K562 (cell line): ENCODE measurements at regions not wholly inside any gene's neighbourhood (a gene's known extent, or its start where the extent isn't known, plus 50 kb on each side); places are given as distances from the start of the nearest gene placed in this dataset.

Experiments used
- ATAC-seq: fragments of 200-7000 bp; cut with Tn5 transposase; 3 replicates; pipeline ENCODE4 v1.9.1; 2020; ENCODE audit warnings: moderate library complexity
- BruUV-seq: library from RNA; stranded (reverse); fragments of 400-500 nt; replicated peaks from 2 replicates; lab custom pipeline; 2021; lab: Mats Ljungman, UMichigan
- CTCF ChIA-PET: fragments of 300-600 bp; formaldehyde crosslinking; extraction: SDS; loops from one replicate; lab custom pipeline; 2021; ENCODE audit warnings: low intra/inter-chr PET ratio; lab: Yijun Ruan, JAX
- POLR2A ChIA-PET: fragments of 300-600, 350-650 bp; sonication (Branson Sonifier 250); formaldehyde crosslinking; extraction: SDS; loops from one replicate; lab custom pipeline; 2021; ENCODE audit warnings: antibody characterized with exemption, inconsistent platforms; lab: Yijun Ruan, JAX
- DNase-seq, 4 experiments: peaks; one replicate each; pipeline versions ENCODE4 v3.0.0 to v3.0.0-alpha.2; 2011 to 2018; ENCODE audit warnings: low spot score in 3 of 4, mixed read lengths in 3 of 4; ENCODE audit errors: extremely low read depth in 1 of 4
- FAIRE-seq: peaks from 2 replicates; lab custom pipeline; 2011; peaks lifted over from hg19 to GRCh38; lab: Jason Lieb, UNC
- H2AFZ ChIP-seq: 2 replicates; pipeline ENCODE4 v1.6.0; 2011; ENCODE audit warnings: low read depth, low read length, control low read depth, inconsistent platforms
- H3K27ac ChIP-seq: fragments of 200-600 bp; 3 replicates; pipeline ENCODE4 v1.8.0; 2011; ENCODE audit warnings: low read depth, mild to moderate bottlenecking, control low read depth, inconsistent platforms, low read length, moderate library complexity, mixed read lengths; ENCODE audit errors: extremely low read depth
- H3K27me3 ChIP-seq, 2 experiments: fragments of 300-600 bp in 1 of 2; 2 replicates in 1 of 2; 3 replicates in 1 of 2; pipeline versions ENCODE4 v1.6.0 to v1.8.0; 2011; ENCODE audit warnings: inconsistent platforms in 2 of 2, low read length in 2 of 2, mild to moderate bottlenecking in 1 of 2, mixed read lengths in 1 of 2, moderate library complexity in 1 of 2; ENCODE audit not compliant: control insufficient read depth in 2 of 2, insufficient read depth in 2 of 2
- H3K36me3 ChIP-seq: fragments of 300-600 bp; 3 replicates; pipeline ENCODE4 v1.8.0; 2011; ENCODE audit warnings: mild to moderate bottlenecking, low read length, inconsistent platforms; ENCODE audit not compliant: control insufficient read depth, insufficient read depth
- H3K4me1 ChIP-seq, 2 experiments: fragments of 200-600 bp in 1 of 2; replicated peaks in 1 of 2; 2 replicates in 1 of 2; 3 replicates in 1 of 2; pipeline versions ENCODE4 v1.5.1 to v1.8.0; 2011; ENCODE audit warnings: inconsistent platforms in 2 of 2, low read length in 2 of 2, mild to moderate bottlenecking in 1 of 2, mixed read lengths in 1 of 2, moderate library complexity in 1 of 2; ENCODE audit not compliant: control insufficient read depth in 2 of 2, insufficient read depth in 2 of 2
- H3K4me2 ChIP-seq: 2 replicates; pipeline ENCODE4 v1.6.1; 2011; ENCODE audit warnings: low read length, control low read depth, inconsistent platforms, mixed read lengths; ENCODE audit not compliant: insufficient read depth
- H3K4me3 ChIP-seq: fragments of 200-600 bp; sonication (generic), shearing (Covaris generic); 2 replicates; pipeline ENCODE4 v1.5.1; 2016; ENCODE audit warnings: control low read depth, inconsistent platforms
- H3K79me2 ChIP-seq: fragments of 200-600 bp; 3 replicates; pipeline ENCODE4 v1.8.0; 2011; ENCODE audit warnings: low read length, inconsistent platforms; ENCODE audit not compliant: control insufficient read depth, insufficient read depth
- H3K9ac ChIP-seq, 2 experiments: 2 replicates each; pipeline versions ENCODE4 v1.6.0 to v1.6.1; 2011; ENCODE audit warnings: low read depth in 2 of 2, low read length in 2 of 2, control low read depth in 1 of 2, inconsistent platforms in 1 of 2, mild to moderate bottlenecking in 1 of 2, mixed read lengths in 1 of 2; ENCODE audit not compliant: insufficient read depth in 1 of 2
- H3K9me1 ChIP-seq: one replicate; pipeline ENCODE4 v1.6.0; 2011; ENCODE audit warnings: inconsistent platforms, mild to moderate bottlenecking, low read length, moderate library complexity; ENCODE audit not compliant: control insufficient read depth, insufficient read depth
- H3K9me3 ChIP-seq: replicated peaks from 2 replicates; pipeline ENCODE4 v1.5.1; 2011; ENCODE audit warnings: low read depth, low read length, inconsistent platforms; ENCODE audit not compliant: control insufficient read depth, insufficient read depth
- H4K20me1 ChIP-seq: replicated peaks from 2 replicates; pipeline ENCODE4 v1.6.1; 2011; ENCODE audit warnings: low read length, inconsistent platforms, mixed read lengths; ENCODE audit not compliant: control insufficient read depth, insufficient read depth
- ARNT ChIP-seq, 2 experiments: fragments of 450-650 bp; IDR thresholded peaks; 2 replicates each; pipeline ENCODE4 v1.6.1; 2016; ENCODE audit warnings: mild to moderate bottlenecking in 1 of 2
- ATF1 ChIP-seq, 2 experiments: fragments of 450-650 bp in 1 of 2; IDR thresholded peaks; 2 replicates each; pipeline ENCODE4 v1.6.1; 2016; ENCODE audit warnings: missing compliant biosample characterization in 1 of 2, missing genetic modification characterization in 1 of 2
- C11orf30 ChIP-seq: fragments of 450-650 bp; IDR thresholded peaks from 2 replicates; pipeline ENCODE4 v1.6.1; 2016; ENCODE audit warnings: low read depth, mild to moderate bottlenecking
- FOXO4 ChIP-seq: fragments of 450-650 bp; formaldehyde crosslinking; IDR thresholded peaks from 2 replicates; pipeline ENCODE4 v1.4.0; 2020; ENCODE audit warnings: mild to moderate bottlenecking, moderate library complexity
- MAFK ChIP-seq: IDR thresholded peaks from 2 replicates; pipeline ENCODE4 v1.6.1; 2011; ENCODE audit warnings: low read length, improper control_type of control experiment
- RB1 ChIP-seq: fragments of 450-650 bp; IDR thresholded peaks from 2 replicates; pipeline ENCODE4 v1.6.1; 2017; ENCODE audit warnings: low read depth, mild to moderate bottlenecking
- ZBTB33 ChIP-seq: sonication (generic); formaldehyde crosslinking; IDR thresholded peaks from 2 replicates; pipeline ENCODE4 v1.8.1; 2023; ENCODE audit warnings: mild to moderate bottlenecking, missing genetic modification reagents
- ZNF124 ChIP-seq: sonication (generic); formaldehyde crosslinking; IDR thresholded peaks from 2 replicates; pipeline ENCODE4 v1.8.1; 2022; ENCODE audit warnings: missing genetic modification reagents
- ZNF384 ChIP-seq: IDR thresholded peaks from 2 replicates; pipeline ENCODE4 v1.6.1; 2012; ENCODE audit warnings: low read depth, low read length, improper control_type of control experiment
- ZNF436 ChIP-seq: fragments of 250-450, 450-650 bp; sonication (Bioruptor Pico); formaldehyde crosslinking; IDR thresholded peaks from 2 replicates; pipeline ENCODE4 v1.7.0; 2020; ENCODE audit warnings: mild to moderate bottlenecking
- WGBS: fragments of 100-300 bp; shearing (Covaris generic); methylation state at CpG from one replicate; pipeline ENCODE4 v1.1.6; 2016; ENCODE audit warnings: low coverage, mixed read lengths; ENCODE audit not compliant: insufficient coverage; ENCODE audit errors: missing lambda C conversion rate; 5-methylcytosine and 5-hydroxymethylcytosine counted together
- in situ Hi-C: fragments of 300-500 bp; cut with MboI; formaldehyde crosslinking; loops from 4 replicates; pipeline ENCODE4 v1.15.0; 2018; ENCODE audit warnings: inconsistent platforms, mixed read lengths
- intact Hi-C: fragments of 100-400 bp; cut with micrococcal nuclease; formaldehyde crosslinking; loops from 2 replicates; pipeline ENCODE4 v1.14.2; 2022

DNA sequence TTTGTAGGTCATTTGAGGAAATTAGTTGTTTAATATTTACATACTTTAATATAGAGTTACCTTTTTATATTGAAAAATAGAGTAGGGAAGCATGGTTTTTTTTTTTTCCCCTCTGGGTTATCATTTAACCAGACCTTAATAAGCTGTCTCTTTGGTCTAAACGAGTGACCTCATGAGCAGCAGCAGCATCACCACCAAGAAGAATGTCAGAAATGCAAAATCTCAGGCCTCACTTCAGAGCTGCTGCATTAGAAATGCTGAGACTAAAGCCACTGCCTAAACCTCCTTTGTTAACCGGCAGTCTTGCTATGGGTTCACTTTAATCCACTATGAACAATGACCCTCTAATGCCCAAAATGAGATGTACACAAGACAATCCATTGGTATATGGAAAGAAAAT lies 733.7 kb upstream of the FAM98A start (continued):
- TF ChIP-seq ZBTB33 (CRISPR knock-in tag) (no peak), MAFK (no peak)

DNA sequence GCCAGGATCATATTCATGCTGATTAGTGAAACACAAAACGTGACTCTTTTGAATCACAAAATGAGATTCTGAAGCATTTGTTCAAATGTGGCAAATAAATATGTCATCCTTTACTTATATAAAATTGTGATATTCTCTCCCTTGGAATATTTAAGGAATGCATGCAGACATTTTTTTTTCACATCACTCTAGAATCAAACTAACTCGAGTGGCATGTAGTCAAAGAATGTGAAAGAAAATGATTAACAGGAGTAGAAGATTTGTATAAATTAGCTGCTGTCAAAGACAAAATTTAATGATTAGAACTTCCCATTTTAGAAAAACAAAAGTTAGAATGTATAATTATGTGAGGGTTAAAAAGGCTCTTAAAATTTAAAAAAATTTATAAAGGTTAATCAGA lies 721.0 kb upstream of the FAM98A start:
- DNase-seq (no peak), ATAC-seq (no peak), FAIRE-seq (no peak)
- TF ChIP-seq C11orf30: no peak
- TF ChIP-seq RB1: no peak
- TF ChIP-seq ZNF124: no peak
- no peak for TF ChIP-seq ZNF384
- no peak for TF ChIP-seq MAFK
- TF ChIP-seq FOXO4: no peak
- TF ChIP-seq ATF1 (CRISPR knock-in tag; IDR thresholded peaks at IDR 0.05): no peak
- TF ChIP-seq ATF1 (tag; IDR thresholded peaks at IDR 0.05): no peak
- TF ChIP-seq ZNF436 (CRISPR knock-in tag): no peak
- TF ChIP-seq ARNT (IDR thresholded peaks at IDR 0.05): no peak
- no peak overlapping the region for H3K9ac ChIP-seq
- POLR2A ChIA-PET: no interaction called here
- H4K20me1 ChIP-seq: no peaks in the 10 kb centered on the region
- H3K9me3 ChIP-seq: no peaks in the 10 kb centered on the region
- CTCF ChIA-PET: no interaction called here
- no peak overlapping the region for H3K4me2 ChIP-seq
- H3K4me1 ChIP-seq: no peaks in the 10 kb centered on the region
- no peaks in the 10 kb centered on the region for H3K9me1 ChIP-seq
- H2AFZ ChIP-seq: no peak overlapping the region
- H3K4me3 ChIP-seq: no peak overlapping the region
- no peaks in the 10 kb centered on the region for H3K79me2 ChIP-seq
- no peak overlapping the region for H3K27ac ChIP-seq
- in situ Hi-C loops: no loop called here
- intact Hi-C loops: no loop called here
- H3K27me3 ChIP-seq: no peaks in the 10 kb centered on the region
- no TSS peak for BruUV-seq
- 5% methylated on average over 2 of the region's 2 CpGs for WGBS
- H3K36me3 ChIP-seq: no peaks in the 10 kb centered on the region
